ENCODE measurements at regions not wholly inside any gene's neighbourhood (a gene's known extent, or its start where the extent isn't known, plus 50 kb on each side); places are given as distances from the start of the nearest gene placed in this dataset.
"Not testable (repeated sequence)": the region's sequence is repeated elsewhere in the genome, so short reads cannot be mapped to it uniquely, and the experiment has no call there.

DNA sequence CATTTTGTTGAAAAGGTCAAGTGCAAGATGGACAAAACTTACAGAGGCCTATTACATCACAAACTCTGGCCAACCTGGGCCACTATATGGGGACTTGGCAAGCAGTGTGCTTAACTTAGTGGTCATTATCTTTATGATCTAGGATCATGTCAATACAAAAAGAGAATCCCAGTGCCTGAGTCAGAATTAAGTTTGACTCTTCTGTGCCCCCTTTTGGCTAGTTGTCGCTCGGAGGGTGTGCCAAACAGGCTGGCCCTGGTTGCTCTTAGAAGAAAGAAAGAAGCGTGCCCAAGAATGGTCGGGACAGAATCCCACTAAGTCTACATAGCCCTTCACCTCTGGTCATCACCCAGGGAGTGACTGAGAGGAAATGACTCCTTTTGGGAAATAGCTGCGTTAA, 100.1 kb downstream of the EIF4E start:
- peak; percentile 25 to 40 for DNase-seq

DNA sequence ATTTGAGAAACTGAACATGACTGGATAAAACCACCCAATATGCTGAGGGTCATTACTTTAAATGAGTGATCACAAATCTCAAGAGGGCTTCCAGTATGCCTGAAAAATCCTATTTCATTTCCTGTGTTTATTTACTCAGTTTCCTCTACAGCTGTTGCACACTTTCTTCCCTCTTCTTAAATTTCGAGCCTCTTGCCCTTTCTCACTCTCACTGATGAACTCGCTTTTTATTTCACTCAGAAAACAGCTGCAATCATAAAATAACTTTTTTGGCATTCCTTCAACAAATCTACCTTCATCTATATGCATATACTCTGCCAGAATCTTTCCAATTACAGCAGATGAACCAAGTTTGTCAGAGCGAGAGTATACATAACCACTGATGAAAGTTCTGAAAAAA, 101.3 kb downstream of the EIF4E start:
- DNase-seq: no peak

DNA sequence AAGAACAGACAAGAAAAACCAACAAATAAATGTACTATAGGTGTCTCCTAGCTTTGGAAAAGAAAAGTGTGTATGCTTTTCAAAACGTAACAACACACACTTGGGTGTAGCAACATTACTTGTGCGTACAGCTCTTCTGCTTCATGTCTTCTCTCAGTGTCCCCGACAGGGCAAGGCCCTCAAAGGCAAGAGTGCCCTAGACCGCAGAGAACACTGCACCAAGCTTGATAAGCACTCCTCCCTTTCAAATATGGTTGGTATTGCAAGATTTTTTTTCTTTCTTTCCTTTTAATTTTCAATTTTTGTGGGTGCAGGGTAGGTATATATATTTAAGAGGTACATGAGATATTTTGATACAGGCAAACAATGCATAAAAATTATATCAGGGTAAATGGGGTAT, 106.8 kb downstream of the EIF4E start:
- no peak for DNase-seq

DNA sequence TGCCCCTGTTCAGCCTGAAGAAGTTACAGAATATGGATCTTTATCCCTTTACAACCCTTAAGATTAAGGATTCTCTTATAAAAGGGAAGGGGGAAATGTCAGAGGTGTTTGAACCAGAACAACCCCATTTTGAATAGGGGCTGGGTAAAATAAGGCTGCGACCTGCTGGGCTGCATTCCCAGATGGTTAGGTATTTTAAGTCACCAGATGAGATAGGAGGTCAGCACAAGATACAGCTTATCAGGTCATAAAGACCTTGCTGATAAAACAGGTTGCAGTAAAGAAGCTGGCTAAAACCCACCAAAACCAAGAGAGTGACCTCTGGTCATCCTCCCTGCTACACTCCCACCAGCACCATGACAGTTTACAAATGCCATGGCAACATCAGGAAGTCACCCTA, 110.8 kb downstream of the EIF4E start:
- not testable (repeated sequence) for DNase-seq

DNA sequence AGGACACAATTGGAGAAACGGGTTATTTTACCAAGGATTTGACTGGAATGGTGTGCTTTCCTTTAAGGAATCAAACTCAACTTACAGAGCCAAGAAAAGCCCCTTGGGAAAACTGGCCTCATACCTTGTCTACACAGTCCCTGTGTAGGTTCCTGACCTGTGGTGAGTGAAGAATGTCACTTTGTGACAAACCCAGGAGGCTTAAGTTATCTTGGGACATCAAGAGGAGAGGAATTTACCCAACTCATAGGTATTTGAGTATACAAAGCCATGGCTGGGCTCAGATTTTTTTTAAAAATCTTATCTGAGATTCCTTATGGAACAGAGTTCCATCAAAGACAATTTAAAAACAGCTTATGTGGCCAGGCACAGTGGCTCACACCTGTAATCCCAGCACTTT, 112.1 kb downstream of the EIF4E start:
- DNase-seq: no peak

DNA sequence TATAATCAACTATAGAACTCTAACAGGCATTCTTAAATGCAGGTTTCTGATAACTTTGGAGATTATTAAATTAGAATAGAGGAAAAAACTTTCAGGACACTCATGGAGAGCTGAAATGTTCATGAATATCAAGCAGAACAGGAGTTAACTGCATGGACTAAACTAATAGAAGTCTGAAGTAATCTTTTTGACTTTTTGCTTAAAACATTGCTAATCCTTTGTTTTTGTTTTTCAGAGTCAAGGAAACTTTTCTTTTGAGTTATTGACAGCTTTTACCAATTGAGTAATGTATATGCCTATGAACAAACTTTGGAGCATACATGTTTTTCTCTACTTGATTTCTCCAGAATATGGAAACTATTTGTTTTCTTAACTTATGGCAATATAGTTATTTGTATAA, 112.5 kb downstream of the EIF4E start:
- DNase-seq: no peak

DNA sequence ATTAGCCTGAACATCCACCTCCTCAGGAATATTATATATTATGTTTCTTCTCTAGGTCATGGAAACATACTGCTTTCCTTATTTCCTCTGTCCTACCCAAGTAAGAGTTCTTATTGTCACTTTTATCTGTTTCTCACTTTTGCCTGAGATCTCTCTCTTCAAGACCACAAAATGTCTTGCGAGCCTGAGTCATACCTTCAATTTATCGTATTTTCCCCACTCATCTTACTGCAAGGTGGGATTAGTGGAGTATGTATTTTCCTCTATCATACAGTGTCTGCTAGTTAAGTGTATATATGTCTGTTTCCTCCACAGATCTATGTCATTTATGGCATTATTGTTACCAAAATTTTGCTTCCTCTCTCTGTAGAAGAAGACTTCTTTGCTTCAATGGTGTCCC, 124.5 kb downstream of the EIF4E start:
- no peak for DNase-seq

DNA sequence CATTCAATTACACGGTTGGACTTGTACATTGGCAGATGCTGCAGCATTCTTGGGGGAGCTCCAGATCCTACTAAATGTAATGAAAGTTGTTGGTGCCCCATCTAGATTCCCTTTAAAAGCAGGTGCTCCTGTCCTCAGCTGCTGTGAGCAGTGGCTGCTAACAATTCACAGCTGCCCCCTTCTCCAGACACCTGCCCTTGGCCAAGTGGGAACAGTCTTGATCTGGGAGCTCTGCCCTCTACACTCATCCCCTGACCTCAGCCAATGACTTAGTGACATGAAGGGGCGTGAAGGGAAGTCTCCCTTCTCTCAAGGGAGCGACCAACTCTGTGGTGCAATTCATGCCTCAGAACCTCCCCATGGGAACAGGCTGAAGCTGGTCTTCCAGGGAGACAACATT, 125.7 kb downstream of the EIF4E start:
- DNase-seq: no peak

DNA sequence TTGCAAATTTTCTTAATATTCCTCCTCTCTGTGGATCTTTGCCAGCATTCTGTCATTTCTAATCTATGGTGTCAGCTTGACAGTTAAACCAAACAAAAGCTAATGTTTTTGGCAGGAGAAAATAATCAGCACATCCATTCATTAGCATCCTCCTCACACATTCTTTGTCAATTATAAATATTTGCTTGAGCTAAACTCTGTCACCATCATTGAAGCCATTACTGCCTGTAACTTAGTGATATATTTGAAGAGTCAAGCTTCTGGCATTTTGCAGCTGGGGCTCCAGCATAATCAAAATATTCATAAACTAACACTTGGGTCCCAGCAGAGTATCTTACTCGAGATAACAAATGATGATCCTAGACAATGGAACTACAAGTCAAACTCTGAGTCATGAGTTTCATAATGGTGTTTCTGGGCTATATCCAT, 126.1 kb downstream of the EIF4E start:
- DNase-seq: no peak

DNA sequence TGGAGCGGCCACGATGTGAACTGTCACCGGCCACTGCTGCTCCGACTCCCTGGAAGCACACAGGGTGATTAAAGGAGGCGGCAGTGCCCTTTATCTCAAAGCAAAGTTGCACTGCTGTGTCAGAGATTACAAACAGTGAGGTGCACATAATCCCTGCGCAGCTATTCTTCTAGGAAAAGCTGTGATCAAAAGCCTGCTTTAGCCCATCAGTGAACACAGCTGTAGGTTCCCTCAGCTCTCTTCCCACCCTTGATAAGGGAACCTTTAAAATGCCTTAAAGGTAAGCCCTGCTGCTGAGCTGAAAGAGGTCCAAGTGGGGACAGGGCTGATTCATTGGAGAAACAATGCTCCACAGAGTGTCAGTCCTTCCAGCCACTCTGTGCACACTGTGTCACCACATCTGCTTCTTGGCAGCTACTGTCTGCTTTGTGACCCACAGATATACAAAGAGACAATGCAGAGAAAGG, 127.6 kb downstream of the EIF4E start:
- DNase-seq: no peak

DNA sequence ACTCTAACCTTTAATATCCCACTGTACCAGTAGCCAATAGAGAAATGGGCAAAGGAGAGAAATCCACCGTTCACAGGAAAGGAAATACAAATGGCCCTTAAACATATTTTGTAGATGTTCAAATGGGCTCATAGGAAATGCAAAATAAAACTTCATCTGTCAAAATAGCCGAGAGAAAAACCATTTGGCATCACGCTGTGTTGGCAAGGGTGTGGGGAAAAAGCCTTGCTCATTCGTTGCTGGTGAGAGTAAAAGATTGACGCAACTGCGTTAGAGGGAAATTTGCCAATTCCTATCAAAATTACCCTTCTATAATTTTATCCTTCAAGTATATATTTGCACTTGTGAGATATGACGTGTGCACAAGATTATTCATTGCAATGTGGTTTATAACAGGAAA, 131.9 kb downstream of the EIF4E start:
- DNase-seq: no peak

DNA sequence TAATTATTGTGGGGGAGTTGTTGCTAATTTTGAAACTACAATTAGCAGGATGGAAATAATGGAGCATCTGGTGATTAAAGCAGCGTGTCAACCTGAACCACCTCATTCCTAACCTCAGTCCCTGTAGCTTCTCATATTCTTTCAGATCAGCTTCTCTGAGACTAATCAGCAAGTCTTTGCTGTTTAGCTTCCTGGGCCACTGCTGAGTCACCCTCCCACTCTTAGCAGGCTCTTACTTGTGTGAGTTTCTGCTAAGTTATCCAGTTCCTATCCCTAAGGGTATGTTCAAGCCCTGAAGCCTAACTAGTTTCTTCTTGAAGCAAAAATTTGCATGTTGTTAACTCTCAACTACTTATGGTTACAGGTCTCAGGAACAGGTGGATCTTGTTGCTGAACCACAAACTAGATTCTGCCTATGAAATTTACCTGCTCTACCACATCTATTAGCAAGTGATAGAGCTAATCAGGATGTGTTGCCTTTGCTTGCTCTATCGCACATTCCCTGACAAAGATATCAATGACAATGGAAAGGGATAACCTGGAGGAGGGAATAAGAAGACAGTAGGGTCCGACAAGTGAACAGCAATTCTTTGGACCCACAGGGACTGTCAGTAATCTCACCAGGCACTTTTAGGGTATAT, 134.2 kb downstream of the EIF4E start:
- DNase-seq: peak; percentile 54 to 69

DNA sequence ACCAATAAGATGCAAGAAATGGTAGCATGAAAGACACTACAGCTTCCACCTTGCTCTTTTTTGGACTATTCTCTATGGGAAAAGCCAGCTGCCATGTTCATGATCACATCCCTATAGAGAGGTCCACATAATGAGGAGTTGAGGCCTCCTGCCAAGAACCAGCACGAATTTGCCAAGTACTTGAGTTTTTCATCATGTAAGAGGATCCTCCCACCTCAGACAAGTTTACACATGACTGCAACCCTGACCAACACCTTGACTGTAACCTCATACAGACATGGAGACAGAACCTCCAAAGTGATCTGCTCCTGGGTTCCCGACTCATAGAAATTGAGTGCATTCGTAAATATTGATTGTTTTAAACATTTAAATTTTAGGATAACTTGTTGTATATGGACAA, 135.2 kb upstream of the TSPAN5 start:
- DNase-seq: no peak

DNA sequence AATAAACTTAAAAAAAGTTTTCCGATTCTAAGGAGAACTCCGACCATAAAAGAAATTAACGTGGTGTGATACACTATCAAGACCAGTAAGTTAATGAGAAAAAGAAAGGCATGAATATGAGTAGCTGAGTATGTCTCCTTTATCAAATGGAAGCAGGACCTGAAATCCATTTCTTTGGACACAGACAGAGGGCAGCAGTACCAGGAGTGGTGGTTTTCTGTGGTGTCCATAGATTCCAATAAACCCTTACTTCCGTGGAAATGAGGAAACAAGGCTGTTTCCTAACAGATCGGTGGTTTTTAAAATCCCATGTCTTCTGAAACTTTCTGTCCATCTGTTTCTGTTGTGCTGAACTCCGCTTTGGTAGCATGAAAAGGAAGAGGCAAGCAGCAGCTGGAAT, 128.5 kb upstream of the TSPAN5 start:
- DNase-seq: no peak

DNA sequence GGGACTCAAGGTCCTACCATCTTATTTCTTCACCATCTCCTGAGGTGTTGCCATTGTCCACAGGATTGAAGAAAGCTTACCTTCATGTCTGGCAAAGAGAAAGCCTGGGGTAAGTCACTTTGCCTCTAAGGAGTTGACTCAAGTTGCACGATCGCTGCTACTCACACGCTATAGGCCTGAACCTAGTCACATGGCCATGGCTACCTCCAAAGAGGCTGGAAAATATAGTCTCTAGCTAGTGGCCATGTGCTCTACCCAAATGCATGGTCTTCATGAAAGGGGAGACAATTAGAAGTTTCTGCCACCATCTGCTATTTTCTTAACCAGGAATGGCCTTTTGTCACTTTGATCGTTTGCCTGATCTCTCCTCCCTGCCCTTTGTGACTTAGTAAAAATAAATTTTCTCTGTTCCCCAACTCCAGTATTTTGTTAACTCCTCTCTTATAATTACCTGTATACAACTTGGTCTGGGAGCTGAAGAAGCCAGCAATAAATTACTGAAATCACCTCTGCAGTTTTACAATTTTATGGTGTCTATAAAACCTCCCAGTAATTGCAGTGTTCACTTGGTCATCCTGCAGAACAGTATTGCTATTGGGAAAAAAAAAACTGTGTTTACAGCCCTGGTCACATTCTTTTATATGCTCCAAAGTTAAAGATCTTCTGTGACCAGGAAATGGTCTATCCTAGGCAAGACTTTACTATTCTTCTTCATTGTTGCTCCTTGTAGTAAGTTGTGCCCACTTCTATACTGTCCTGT, 126.7 kb upstream of the TSPAN5 start:
- DNase-seq: no peak

DNA sequence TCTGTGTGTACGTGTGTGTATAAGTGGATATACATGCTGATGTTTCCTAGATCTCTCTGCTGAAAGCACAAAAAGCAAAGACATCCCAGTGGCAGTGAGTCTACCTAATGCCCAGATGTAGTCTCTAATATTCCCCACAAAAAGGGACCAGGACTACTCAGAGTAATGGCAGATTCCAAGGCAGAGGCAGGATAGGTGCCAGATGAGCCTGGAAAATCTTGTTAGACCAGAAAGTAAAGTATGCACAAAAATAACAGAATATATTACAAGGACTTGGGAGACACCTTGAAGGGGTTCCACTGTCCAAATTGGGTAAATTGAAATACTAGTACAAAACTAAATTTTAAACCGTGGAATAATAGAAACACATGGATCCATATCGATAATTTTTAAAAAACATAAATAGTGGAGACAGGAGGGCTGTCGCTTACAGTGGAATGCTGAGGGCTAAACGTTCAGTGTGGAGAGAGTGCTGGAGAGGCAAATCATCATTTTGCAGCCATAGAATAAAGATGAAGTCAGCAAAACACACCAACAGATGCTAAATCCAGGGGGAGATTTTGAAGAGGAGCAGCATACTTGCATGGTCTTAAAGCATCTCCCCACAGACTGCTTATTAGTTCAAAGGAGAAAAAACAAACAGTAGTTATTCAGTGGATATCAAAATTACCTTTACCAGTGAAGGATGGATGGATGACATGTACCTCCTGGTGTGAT, 123.4 kb upstream of the TSPAN5 start:
- no peak for DNase-seq

DNA sequence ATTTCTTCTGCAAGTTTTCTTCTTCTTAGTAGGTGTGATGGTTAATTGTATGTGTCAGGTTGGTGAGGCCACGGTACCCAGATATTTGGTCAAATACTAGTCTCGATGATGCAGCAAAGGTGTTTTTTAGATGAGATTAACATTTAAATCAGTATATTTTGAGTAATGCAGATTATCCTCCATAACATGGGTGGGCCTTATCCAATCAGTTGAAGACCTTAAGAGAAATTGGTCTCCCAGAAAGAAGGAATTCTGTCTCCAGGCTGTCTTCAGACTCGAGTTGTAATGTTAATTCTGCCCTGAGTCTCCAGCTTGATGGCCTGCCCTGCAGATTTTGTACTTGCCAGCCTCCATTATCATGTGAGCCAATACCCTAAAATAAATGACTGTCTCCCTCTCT, 122.5 kb upstream of the TSPAN5 start:
- DNase-seq: no peak

DNA sequence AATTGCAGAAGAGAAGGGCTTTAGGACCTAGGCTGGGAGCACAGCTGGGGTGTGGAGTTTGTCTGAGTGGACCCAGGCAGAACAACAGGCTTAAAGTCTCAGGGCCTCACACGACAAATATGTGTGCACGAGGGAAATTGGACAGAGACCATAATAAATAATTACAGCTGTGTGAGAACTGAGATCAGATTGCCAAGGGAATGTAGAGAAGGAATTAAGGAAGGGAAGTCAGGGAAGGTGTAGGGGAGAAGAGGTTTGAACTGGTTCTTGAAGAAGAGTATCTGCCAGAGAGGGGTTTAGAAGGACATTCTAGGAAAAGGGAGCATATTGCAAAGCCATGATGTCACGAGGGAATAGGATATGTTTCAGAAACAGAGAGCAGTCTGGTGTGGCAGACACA, 120.7 kb upstream of the TSPAN5 start:
- DNase-seq: no peak

DNA sequence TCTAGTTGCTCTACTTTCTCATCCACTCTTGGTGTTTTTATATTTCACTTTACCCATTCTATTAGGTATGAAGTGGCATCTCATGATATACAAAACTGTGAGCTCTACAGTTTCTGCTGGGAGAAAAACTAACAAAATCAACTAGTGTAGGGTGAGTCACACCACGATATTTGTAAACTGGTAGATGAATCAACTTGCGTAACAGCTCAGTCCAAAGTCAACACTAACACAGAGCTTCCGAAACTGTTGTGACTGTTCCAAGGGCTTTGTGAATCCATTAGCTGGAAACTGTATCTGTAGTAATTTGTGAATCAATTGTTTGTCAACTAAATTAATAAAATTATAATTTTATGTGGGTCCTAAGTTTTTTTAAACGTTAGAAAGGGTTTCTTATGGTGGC, 119.8 kb upstream of the TSPAN5 start:
- no peak for DNase-seq

DNA sequence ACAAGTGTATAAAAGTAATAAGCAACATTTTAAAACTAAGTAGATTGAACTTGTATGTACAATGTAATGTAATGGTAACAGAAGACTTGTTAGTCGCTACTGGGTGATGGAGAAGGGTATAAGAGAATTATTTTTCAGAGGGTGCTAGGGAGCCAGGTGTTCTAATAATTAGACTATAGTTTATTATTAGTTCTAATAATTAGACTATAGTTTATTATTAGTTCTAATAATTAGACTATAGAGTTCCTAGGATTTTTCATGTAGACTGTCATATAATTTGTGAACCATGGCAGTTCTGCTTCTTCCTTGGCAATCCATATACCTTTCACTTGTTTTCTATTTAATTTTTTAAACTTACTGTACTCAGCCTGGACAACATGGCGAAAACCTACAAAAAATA, 117.3 kb upstream of the TSPAN5 start:
- no peak for DNase-seq

DNA sequence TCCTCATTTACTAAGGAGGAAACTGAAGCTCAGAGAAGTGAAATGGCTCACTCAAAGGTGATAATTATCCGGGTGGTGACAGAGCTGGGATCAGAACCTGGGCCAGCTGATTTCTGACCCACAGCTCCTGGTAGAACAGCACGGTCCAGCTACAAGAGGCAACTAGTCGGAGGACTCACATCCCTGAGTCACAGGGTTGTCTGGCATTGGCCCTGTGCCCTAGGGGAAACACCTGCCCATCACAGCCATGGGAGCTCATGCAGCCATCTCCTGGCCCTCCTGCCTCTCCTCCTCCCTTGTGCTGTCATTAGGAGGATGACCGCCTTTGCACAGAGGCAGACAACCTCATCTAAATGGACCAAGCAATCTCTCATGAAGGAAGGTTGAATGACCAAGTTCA, 115.2 kb upstream of the TSPAN5 start:
- DNase-seq: no peak

DNA sequence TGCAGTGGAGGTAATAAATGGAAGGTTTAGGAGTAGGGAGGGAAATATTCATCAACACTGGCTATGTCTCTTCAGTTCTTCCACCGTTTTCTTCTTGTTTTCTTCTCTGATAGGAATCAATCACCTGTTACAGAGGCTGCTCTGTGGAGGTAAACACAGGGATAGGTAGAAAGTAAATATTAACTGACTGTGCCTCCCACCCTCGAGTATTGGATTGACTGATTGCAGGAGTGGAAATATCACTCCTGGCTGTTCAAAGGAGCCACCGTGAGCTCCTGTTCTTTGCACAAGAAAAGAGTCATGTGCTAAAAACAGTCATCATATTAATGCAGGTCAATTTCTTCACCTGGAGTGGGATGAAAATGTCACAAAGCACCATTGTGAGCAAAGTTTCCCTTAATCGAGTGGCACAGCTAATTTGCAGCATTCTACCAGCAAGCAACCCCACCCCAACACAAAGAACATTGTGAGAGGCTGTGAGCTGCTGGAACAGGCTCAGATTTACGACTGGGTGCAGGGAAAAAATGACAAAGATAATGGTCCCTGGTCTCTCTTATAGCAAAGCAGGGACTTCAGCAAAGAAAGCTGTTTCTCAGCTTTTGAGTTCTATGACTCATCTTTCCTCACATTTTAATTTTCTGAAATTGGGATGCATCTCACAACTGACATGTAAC, 113.7 kb upstream of the TSPAN5 start:
- no peak for DNase-seq

DNA sequence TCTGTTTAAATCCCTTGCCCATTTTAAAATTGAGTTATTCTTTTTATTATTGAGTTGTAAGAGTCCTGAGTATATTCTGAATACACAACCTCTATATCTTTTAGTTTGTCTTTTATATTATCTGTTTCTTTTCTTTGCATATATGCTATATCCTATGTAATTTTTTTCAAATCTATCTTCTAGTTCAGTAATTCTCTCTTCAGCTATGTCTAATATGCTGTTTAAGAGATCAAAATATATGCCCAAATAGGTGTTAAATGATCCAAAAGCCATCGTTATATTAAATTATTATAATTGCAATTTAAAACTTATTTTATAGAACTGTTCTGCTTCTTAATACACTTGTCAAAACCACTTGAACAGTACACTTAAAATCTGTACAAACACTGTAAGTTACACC, 107.4 kb upstream of the TSPAN5 start:
- no peak for DNase-seq

DNA sequence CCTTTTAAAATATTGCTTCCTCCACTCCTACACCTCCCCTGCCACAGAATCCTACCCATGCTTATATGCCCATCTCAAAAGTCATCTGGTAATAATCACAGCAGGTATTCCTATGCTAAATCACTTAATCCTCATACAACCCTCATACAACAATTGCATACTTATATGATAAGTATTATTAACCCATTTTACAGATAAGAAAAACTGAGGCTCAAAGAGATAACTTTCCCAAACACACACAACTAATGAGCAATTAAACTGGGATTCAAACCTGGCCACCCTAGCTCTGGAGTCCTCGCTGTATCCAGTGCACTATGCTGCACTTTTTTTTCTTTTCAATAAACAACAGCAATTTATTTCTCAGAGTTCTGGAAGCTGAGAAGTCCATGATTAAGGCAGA, 99.8 kb upstream of the TSPAN5 start:
- DNase-seq: no peak
